Peyer's patch (tissue), 4 donors: ENCODE measurements at regions not wholly inside any gene's neighbourhood (a gene's known extent, or its start where the extent isn't known, plus 50 kb on each side); places are given as distances from the start of the nearest gene placed in this dataset.
A peak's percentile ranks its signal among the peaks of the same experiment; 100 is the strongest.

Experiments used
- DNase-seq, 3 donors: peaks; one replicate each; pipeline ENCODE4 v3.0.0-alpha.2; 2017 to 2019
- H3K27ac ChIP-seq, 4 donors: fragments of 200-600 bp; sonication (generic); one replicate each; pipeline ENCODE4 v1.5.1; 2016 to 2019
- H3K27me3 ChIP-seq, 2 donors: fragments of 200-600 bp; sonication (generic); one replicate each; pipeline ENCODE4 v1.5.1; 2019
- H3K36me3 ChIP-seq, 3 donors: fragments of 200-600 bp; sonication (generic); one replicate each; pipeline ENCODE4 v1.5.1; 2016 to 2019
- H3K4me1 ChIP-seq, 4 donors: fragments of 200-600 bp; sonication (generic); one replicate each; pipeline ENCODE4 v1.5.1; 2016 to 2019
- H3K4me3 ChIP-seq, 4 donors: fragments of 200-600 bp; sonication (generic); 1 replicate in 3 of 4; 2 replicates in 1 of 4; pipeline ENCODE4 v1.5.1; 2016 to 2019; ENCODE audit warnings: mild to moderate bottlenecking in 1 of 4
- H3K9me3 ChIP-seq, 4 donors: fragments of 200-600 bp; sonication (generic); one replicate each; pipeline ENCODE4 v1.5.1; 2016 to 2019; ENCODE audit warnings: mild to moderate bottlenecking in 1 of 4
- CTCF ChIP-seq, 6 experiments: fragments of 450-650 bp in 4 of 6; fragments of 200-600 bp in 2 of 6; sonication (generic) in 1 of 6; IDR thresholded peaks; one replicate each; pipeline ENCODE4 v1.5.1; 2017 to 2019; ENCODE audit warnings: antibody characterized with exemption in 6 of 6, mild to moderate bottlenecking in 3 of 6, moderate library complexity in 1 of 6
- POLR2A ChIP-seq, 2 donors: fragments of 450-650 bp; IDR thresholded peaks; one replicate each; pipeline ENCODE4 v1.5.1; 2017; ENCODE audit warnings: antibody characterized with exemption in 2 of 2, mild to moderate bottlenecking in 2 of 2, moderate library complexity in 2 of 2

- Histone ChIP-seq H3K4me1 (no peaks in the 10 kb centered on the region), H3K9me3 (no peaks in the 10 kb centered on the region), H3K4me3 (no peak overlapping the region), H3K27ac (no peak overlapping the region), H3K36me3 (no peaks in the 10 kb centered on the region), H3K27me3 (no peaks in the 10 kb centered on the region)
- TF ChIP-seq POLR2A (IDR thresholded peaks at IDR 0.05) (no peak), CTCF (IDR thresholded peaks at IDR 0.05) (no peak)
- DNase-seq, result peak in 1 of 3 donors; percentile 14
Observed at GRCh38 chr6:168214586-168215104, 104.9 kb downstream of the DACT2 start.

- no peaks in the 10 kb centered on the region for H3K9me3 ChIP-seq
- H3K4me1 ChIP-seq, result no peaks in the 10 kb centered on the region
- H3K27ac ChIP-seq, result no peak overlapping the region
- TF ChIP-seq POLR2A (IDR thresholded peaks at IDR 0.05), result no peak
- TF ChIP-seq CTCF (IDR thresholded peaks at IDR 0.05), result no peak
- no peak overlapping the region for H3K4me3 ChIP-seq
- no peaks in the 10 kb centered on the region for H3K36me3 ChIP-seq
- peak in 2 of 3 donors; percentile 24 to 39 for DNase-seq
- H3K27me3 ChIP-seq, result no peaks in the 10 kb centered on the region
Observed at GRCh38 chr6:168213121-168213524, 106.5 kb downstream of the DACT2 start.

GRCh38 chr6:168212362-168212761, 107.2 kb downstream of the DACT2 start:
- Histone ChIP-seq H3K27ac (no peak overlapping the region), H3K36me3 (no peaks in the 10 kb centered on the region), H3K9me3 (no peaks in the 10 kb centered on the region), H3K4me3 (no peak overlapping the region), H3K4me1 (no peaks in the 10 kb centered on the region), H3K27me3 (no peaks in the 10 kb centered on the region)
- no peak for TF ChIP-seq POLR2A (IDR thresholded peaks at IDR 0.05)
- TF ChIP-seq CTCF (IDR thresholded peaks at IDR 0.05), result no peak
- peak in 1 of 3 donors; percentile 32 for DNase-seq

GRCh38 chr6:168211681-168212080, 107.9 kb downstream of the DACT2 start:
- no peaks in the 10 kb centered on the region for H3K36me3 ChIP-seq
- H3K27ac ChIP-seq, result no peak overlapping the region
- H3K4me1 ChIP-seq, result no peaks in the 10 kb centered on the region
- H3K27me3 ChIP-seq, result no peaks in the 10 kb centered on the region
- H3K9me3 ChIP-seq, result no peaks in the 10 kb centered on the region
- no peak for TF ChIP-seq POLR2A (IDR thresholded peaks at IDR 0.05)
- TF ChIP-seq CTCF (IDR thresholded peaks at IDR 0.05), result no peak
- DNase-seq, result no peak
- H3K4me3 ChIP-seq, result no peak overlapping the region

GRCh38 chr6:168210239-168211105, 109.1 kb downstream of the DACT2 start:
- Histone ChIP-seq H3K4me1 (no peaks in the 10 kb centered on the region), H3K36me3 (no peaks in the 10 kb centered on the region), H3K9me3 (no peaks in the 10 kb centered on the region), H3K4me3 (no peak overlapping the region), H3K27ac (no peak overlapping the region), H3K27me3 (no peaks in the 10 kb centered on the region)
- TF ChIP-seq POLR2A (IDR thresholded peaks at IDR 0.05), result no peak
- TF ChIP-seq CTCF (IDR thresholded peaks at IDR 0.05), result no peak
- peak in 1 of 3 donors; percentile 35 for DNase-seq
